K562 (cell line): ENCODE measurements at regions not wholly inside any gene's neighbourhood (a gene's known extent, or its start where the extent isn't known, plus 50 kb on each side); places are given as distances from the start of the nearest gene placed in this dataset.

Source experiments
- ATAC-seq: fragments of 200-7000 bp; cut with Tn5 transposase; 3 replicates; pipeline ENCODE4 v1.9.1; 2020; ENCODE audit warnings: moderate library complexity
- BruUV-seq: library from RNA; stranded (reverse); fragments of 400-500 nt; replicated peaks from 2 replicates; lab custom pipeline; 2021; lab: Mats Ljungman, UMichigan
- CTCF ChIA-PET: fragments of 300-600 bp; formaldehyde crosslinking; extraction: SDS; loops from one replicate; lab custom pipeline; 2021; ENCODE audit warnings: low intra/inter-chr PET ratio; lab: Yijun Ruan, JAX
- POLR2A ChIA-PET: fragments of 300-600, 350-650 bp; sonication (Branson Sonifier 250); formaldehyde crosslinking; extraction: SDS; loops from one replicate; lab custom pipeline; 2021; ENCODE audit warnings: antibody characterized with exemption, inconsistent platforms; lab: Yijun Ruan, JAX
- DNase-seq, 4 experiments: peaks; one replicate each; pipeline versions ENCODE4 v3.0.0 to v3.0.0-alpha.2; 2011 to 2018; ENCODE audit warnings: low spot score in 3 of 4, mixed read lengths in 3 of 4; ENCODE audit errors: extremely low read depth in 1 of 4
- FAIRE-seq: peaks from 2 replicates; lab custom pipeline; 2011; peaks lifted over from hg19 to GRCh38; lab: Jason Lieb, UNC
- H2AFZ ChIP-seq: 2 replicates; pipeline ENCODE4 v1.6.0; 2011; ENCODE audit warnings: low read depth, low read length, control low read depth, inconsistent platforms
- H3K27ac ChIP-seq: fragments of 200-600 bp; 3 replicates; pipeline ENCODE4 v1.8.0; 2011; ENCODE audit warnings: low read depth, mild to moderate bottlenecking, control low read depth, inconsistent platforms, low read length, moderate library complexity, mixed read lengths; ENCODE audit errors: extremely low read depth
- H3K27me3 ChIP-seq, 2 experiments: fragments of 300-600 bp in 1 of 2; 2 replicates in 1 of 2; 3 replicates in 1 of 2; pipeline versions ENCODE4 v1.6.0 to v1.8.0; 2011; ENCODE audit warnings: inconsistent platforms in 2 of 2, low read length in 2 of 2, mild to moderate bottlenecking in 1 of 2, mixed read lengths in 1 of 2, moderate library complexity in 1 of 2; ENCODE audit not compliant: control insufficient read depth in 2 of 2, insufficient read depth in 2 of 2
- H3K36me3 ChIP-seq: fragments of 300-600 bp; 3 replicates; pipeline ENCODE4 v1.8.0; 2011; ENCODE audit warnings: mild to moderate bottlenecking, low read length, inconsistent platforms; ENCODE audit not compliant: control insufficient read depth, insufficient read depth
- H3K4me1 ChIP-seq, 2 experiments: fragments of 200-600 bp in 1 of 2; replicated peaks in 1 of 2; 2 replicates in 1 of 2; 3 replicates in 1 of 2; pipeline versions ENCODE4 v1.5.1 to v1.8.0; 2011; ENCODE audit warnings: inconsistent platforms in 2 of 2, low read length in 2 of 2, mild to moderate bottlenecking in 1 of 2, mixed read lengths in 1 of 2, moderate library complexity in 1 of 2; ENCODE audit not compliant: control insufficient read depth in 2 of 2, insufficient read depth in 2 of 2
- H3K4me2 ChIP-seq: 2 replicates; pipeline ENCODE4 v1.6.1; 2011; ENCODE audit warnings: low read length, control low read depth, inconsistent platforms, mixed read lengths; ENCODE audit not compliant: insufficient read depth
- H3K4me3 ChIP-seq: fragments of 200-600 bp; sonication (generic), shearing (Covaris generic); 2 replicates; pipeline ENCODE4 v1.5.1; 2016; ENCODE audit warnings: control low read depth, inconsistent platforms
- H3K79me2 ChIP-seq: fragments of 200-600 bp; 3 replicates; pipeline ENCODE4 v1.8.0; 2011; ENCODE audit warnings: low read length, inconsistent platforms; ENCODE audit not compliant: control insufficient read depth, insufficient read depth
- H3K9ac ChIP-seq, 2 experiments: 2 replicates each; pipeline versions ENCODE4 v1.6.0 to v1.6.1; 2011; ENCODE audit warnings: low read depth in 2 of 2, low read length in 2 of 2, control low read depth in 1 of 2, inconsistent platforms in 1 of 2, mild to moderate bottlenecking in 1 of 2, mixed read lengths in 1 of 2; ENCODE audit not compliant: insufficient read depth in 1 of 2
- H3K9me1 ChIP-seq: one replicate; pipeline ENCODE4 v1.6.0; 2011; ENCODE audit warnings: inconsistent platforms, mild to moderate bottlenecking, low read length, moderate library complexity; ENCODE audit not compliant: control insufficient read depth, insufficient read depth
- H3K9me3 ChIP-seq: replicated peaks from 2 replicates; pipeline ENCODE4 v1.5.1; 2011; ENCODE audit warnings: low read depth, low read length, inconsistent platforms; ENCODE audit not compliant: control insufficient read depth, insufficient read depth
- H4K20me1 ChIP-seq: replicated peaks from 2 replicates; pipeline ENCODE4 v1.6.1; 2011; ENCODE audit warnings: low read length, inconsistent platforms, mixed read lengths; ENCODE audit not compliant: control insufficient read depth, insufficient read depth
- CREB1 ChIP-seq, 2 experiments: sonication (generic) in 1 of 2; formaldehyde crosslinking in 1 of 2; IDR thresholded peaks; 2 replicates each; pipeline versions ENCODE4 v1.6.1 to v1.8.0; 2012 to 2022; ENCODE audit warnings: inconsistent platforms in 1 of 2, mild to moderate bottlenecking in 1 of 2, missing genetic modification reagents in 1 of 2, moderate library complexity in 1 of 2
- HIVEP1 ChIP-seq: fragments of 250-450 bp; sonication (Bioruptor Pico); IDR thresholded peaks from 2 replicates; pipeline ENCODE4 v1.4.0; 2020; ENCODE audit warnings: mild to moderate bottlenecking
- MIER1 ChIP-seq: fragments of 450-650 bp; IDR thresholded peaks from 2 replicates; pipeline ENCODE4 v1.6.1; 2016; ENCODE audit warnings: antibody characterized with exemption, mild to moderate bottlenecking, low read depth
- PTBP1 ChIP-seq: fragments of 200-400 bp; formaldehyde crosslinking; IDR thresholded peaks from 2 replicates; pipeline ENCODE4 v1.6.1; 2017; ENCODE audit warnings: low read depth, low read length
- whole genome bisulfite sequencing: fragments of 100-300 bp; shearing (Covaris generic); methylation state at CpG from one replicate; pipeline ENCODE4 v1.1.6; 2016; ENCODE audit warnings: low coverage, mixed read lengths; ENCODE audit not compliant: insufficient coverage; ENCODE audit errors: missing lambda C conversion rate; 5-methylcytosine and 5-hydroxymethylcytosine counted together
- in situ Hi-C: fragments of 300-500 bp; cut with MboI; formaldehyde crosslinking; loops from 4 replicates; pipeline ENCODE4 v1.15.0; 2018; ENCODE audit warnings: inconsistent platforms, mixed read lengths
- intact Hi-C: fragments of 100-400 bp; cut with micrococcal nuclease; formaldehyde crosslinking; loops from 2 replicates; pipeline ENCODE4 v1.14.2; 2022
- TF ChIP-seq, protein P1 (sequence below), 3 experiments: IDR thresholded peaks in 2 of 3; conservative IDR thresholded peaks in 1 of 3; 2 replicates each; pipeline ENCODE4 v1.5.1; 2011 to 2012; ENCODE audit warnings: low read length in 3 of 3, mild to moderate bottlenecking in 3 of 3, control low read depth in 2 of 3, improper control_type of control experiment in 1 of 3, inconsistent platforms in 1 of 3, low read depth in 1 of 3, mixed read lengths in 1 of 3, moderate library complexity in 1 of 3; ENCODE audit not compliant: insufficient read depth in 2 of 3
- TF ChIP-seq, protein P2 (sequence below): fragments of 450-650 bp; formaldehyde crosslinking; IDR thresholded peaks from 2 replicates; pipeline ENCODE4 v1.4.0; 2020; ENCODE audit warnings: mild to moderate bottlenecking, mixed read lengths

DNA sequence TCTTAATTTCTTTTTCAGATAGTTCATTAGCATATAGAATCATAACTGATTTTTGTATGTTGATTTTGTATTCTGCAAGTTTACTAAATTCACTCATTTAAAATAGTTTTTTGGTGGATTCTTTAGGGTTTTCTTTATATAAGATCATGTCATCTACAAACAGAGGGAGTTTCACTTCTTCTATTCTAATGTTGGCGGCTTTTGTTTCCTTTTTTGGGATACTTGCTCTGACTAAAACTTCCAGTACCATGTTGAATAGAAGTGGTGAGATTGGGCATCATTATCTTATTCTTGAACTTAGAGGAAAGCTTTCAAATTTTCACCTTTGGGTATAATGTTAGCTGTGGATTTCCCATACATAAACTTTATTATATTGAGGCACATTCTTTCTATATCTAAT is 296.9 kb downstream of the BCKDHB start:
- no TSS peak for BruUV-seq
- POLR2A ChIA-PET, result no interaction called here
- H3K27me3 ChIP-seq, result no peaks in the 10 kb centered on the region
- H3K9me3 ChIP-seq, result no peaks in the 10 kb centered on the region
- in situ Hi-C loops (no loop called here), intact Hi-C loops (no loop called here)
- no peak overlapping the region for H3K27ac ChIP-seq
- 0% methylated on average over 1 of the region's 1 CpG for WGBS
- H3K4me2 ChIP-seq, result no peak overlapping the region
- no peak overlapping the region for H3K4me3 ChIP-seq
- no peak for FAIRE-seq
- CTCF ChIA-PET, result no interaction called here
- no peaks in the 10 kb centered on the region for H3K36me3 ChIP-seq
- no peaks in the 10 kb centered on the region for H3K79me2 ChIP-seq
- no peaks in the 10 kb centered on the region for H3K4me1 ChIP-seq
- H2AFZ ChIP-seq, result no peak overlapping the region
- ATAC-seq, result no peak
- no peak for DNase-seq
- no peaks in the 10 kb centered on the region for H4K20me1 ChIP-seq
- TF ChIP-seq, protein P1, sequence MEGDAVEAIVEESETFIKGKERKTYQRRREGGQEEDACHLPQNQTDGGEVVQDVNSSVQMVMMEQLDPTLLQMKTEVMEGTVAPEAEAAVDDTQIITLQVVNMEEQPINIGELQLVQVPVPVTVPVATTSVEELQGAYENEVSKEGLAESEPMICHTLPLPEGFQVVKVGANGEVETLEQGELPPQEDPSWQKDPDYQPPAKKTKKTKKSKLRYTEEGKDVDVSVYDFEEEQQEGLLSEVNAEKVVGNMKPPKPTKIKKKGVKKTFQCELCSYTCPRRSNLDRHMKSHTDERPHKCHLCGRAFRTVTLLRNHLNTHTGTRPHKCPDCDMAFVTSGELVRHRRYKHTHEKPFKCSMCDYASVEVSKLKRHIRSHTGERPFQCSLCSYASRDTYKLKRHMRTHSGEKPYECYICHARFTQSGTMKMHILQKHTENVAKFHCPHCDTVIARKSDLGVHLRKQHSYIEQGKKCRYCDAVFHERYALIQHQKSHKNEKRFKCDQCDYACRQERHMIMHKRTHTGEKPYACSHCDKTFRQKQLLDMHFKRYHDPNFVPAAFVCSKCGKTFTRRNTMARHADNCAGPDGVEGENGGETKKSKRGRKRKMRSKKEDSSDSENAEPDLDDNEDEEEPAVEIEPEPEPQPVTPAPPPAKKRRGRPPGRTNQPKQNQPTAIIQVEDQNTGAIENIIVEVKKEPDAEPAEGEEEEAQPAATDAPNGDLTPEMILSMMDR (IDR thresholded peaks at IDR 0.05 in 2 of 3, conservative IDR thresholded peaks at IDR 0.05 in 1 of 3; ENCODE audit: insufficient read depth in 2 of 3, low read depth in 1 of 3, low read length in 3 of 3), result no peak
- TF ChIP-seq PTBP1, result no peak
- no peak for TF ChIP-seq CREB1 (IDR thresholded peaks at IDR 0.05)
- TF ChIP-seq CREB1 (CRISPR knock-in tag; IDR thresholded peaks at IDR 0.05), result no peak
- TF ChIP-seq, protein P2, sequence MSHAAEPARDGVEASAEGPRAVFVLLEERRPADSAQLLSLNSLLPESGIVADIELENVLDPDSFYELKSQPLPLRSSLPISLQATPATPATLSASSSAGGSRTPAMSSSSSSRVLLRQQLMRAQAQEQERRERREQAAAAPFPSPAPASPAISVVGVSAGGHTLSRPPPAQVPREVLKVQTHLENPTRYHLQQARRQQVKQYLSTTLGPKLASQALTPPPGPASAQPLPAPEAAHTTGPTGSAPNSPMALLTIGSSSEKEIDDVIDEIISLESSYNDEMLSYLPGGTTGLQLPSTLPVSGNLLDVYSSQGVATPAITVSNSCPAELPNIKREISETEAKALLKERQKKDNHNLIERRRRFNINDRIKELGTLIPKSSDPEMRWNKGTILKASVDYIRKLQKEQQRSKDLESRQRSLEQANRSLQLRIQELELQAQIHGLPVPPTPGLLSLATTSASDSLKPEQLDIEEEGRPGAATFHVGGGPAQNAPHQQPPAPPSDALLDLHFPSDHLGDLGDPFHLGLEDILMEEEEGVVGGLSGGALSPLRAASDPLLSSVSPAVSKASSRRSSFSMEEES (CRISPR knock-in tag), result no peak
- TF ChIP-seq HIVEP1 (CRISPR knock-in tag), result no peak
- TF ChIP-seq MIER1, result no peak
- H3K9me1 ChIP-seq, result no peaks in the 10 kb centered on the region
- H3K9ac ChIP-seq, result no peak overlapping the region
